Thyroid gland (tissue), 4 donors: ENCODE measurements at regions not wholly inside any gene's neighbourhood (a gene's known extent, or its start where the extent isn't known, plus 50 kb on each side); places are given as distances from the start of the nearest gene placed in this dataset.

Source experiments
- POLR2A ChIP-seq, 2 donors: fragments of 450-650 bp; IDR thresholded peaks; one replicate each; pipeline ENCODE4 v1.6.1; 2017; ENCODE audit warnings: antibody characterized with exemption in 2 of 2, mild to moderate bottlenecking in 2 of 2, moderate library complexity in 1 of 2
- TF ChIP-seq, protein P1 (sequence below), 6 experiments: fragments of 200-600 bp in 3 of 6; fragments of 450-650 bp in 3 of 6; sonication (generic) in 3 of 6; IDR thresholded peaks; one replicate each; pipeline ENCODE4 v1.5.1; 2016 to 2019; ENCODE audit warnings: antibody characterized with exemption in 6 of 6, mild to moderate bottlenecking in 2 of 6, inconsistent platforms in 1 of 6, moderate library complexity in 1 of 6

DNA sequence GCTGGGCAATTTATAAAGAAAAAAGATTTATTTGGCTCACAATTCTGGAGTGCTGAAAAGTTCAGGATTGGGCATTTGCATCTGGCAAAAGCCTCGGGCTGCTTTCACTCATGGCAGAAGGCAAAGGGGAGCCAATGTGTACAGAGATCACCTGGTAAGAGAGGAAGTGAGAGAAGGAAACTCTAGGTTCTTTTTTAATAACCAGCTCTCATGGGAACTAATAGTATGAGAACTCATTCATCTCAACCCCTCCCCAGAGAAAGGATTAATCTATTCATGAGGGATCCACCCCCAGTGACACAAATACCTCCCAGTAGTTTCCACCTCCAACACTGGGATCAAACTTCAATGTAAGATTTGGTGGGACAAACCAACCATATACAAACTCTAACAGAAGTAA lies 129.0 kb downstream of the EVA1A start:
- TF ChIP-seq POLR2A (IDR thresholded peaks at IDR 0.05) = no peak
- TF ChIP-seq, protein P1, sequence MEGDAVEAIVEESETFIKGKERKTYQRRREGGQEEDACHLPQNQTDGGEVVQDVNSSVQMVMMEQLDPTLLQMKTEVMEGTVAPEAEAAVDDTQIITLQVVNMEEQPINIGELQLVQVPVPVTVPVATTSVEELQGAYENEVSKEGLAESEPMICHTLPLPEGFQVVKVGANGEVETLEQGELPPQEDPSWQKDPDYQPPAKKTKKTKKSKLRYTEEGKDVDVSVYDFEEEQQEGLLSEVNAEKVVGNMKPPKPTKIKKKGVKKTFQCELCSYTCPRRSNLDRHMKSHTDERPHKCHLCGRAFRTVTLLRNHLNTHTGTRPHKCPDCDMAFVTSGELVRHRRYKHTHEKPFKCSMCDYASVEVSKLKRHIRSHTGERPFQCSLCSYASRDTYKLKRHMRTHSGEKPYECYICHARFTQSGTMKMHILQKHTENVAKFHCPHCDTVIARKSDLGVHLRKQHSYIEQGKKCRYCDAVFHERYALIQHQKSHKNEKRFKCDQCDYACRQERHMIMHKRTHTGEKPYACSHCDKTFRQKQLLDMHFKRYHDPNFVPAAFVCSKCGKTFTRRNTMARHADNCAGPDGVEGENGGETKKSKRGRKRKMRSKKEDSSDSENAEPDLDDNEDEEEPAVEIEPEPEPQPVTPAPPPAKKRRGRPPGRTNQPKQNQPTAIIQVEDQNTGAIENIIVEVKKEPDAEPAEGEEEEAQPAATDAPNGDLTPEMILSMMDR (IDR thresholded peaks at IDR 0.05) = no peak
